OCI-LY1 (cell line): ENCODE measurements at regions not wholly inside any gene's neighbourhood (a gene's known extent, or its start where the extent isn't known, plus 50 kb on each side); places are given as distances from the start of the nearest gene placed in this dataset.

ENCODE experiments used
- H2AFZ ChIP-seq: fragments of 200-600 bp; sonication (generic), shearing (Covaris generic); 2 replicates; pipeline ENCODE4 v1.6.0; 2014; ENCODE audit warnings: antibody characterized with exemption, mild to moderate bottlenecking, low read length
- H3F3A ChIP-seq: fragments of 200-600 bp; sonication (generic), shearing (Covaris generic); 2 replicates; pipeline ENCODE4 v1.6.0; 2014; ENCODE audit warnings: mild to moderate bottlenecking, antibody characterized with exemption, low read length, moderate library complexity; ENCODE audit not compliant: insufficient read depth
- H3K27ac ChIP-seq: fragments of 200-600 bp; sonication (generic); 2 replicates; pipeline ENCODE4 v1.5.1; 2014; ENCODE audit warnings: low read length, mixed run types, mild to moderate bottlenecking, low read depth; ENCODE audit not compliant: poor library complexity, severe bottlenecking
- H3K27me3 ChIP-seq: fragments of 200-600 bp; sonication (generic); 2 replicates; pipeline ENCODE4 v1.6.0; 2014; ENCODE audit warnings: antibody characterized with exemption, mild to moderate bottlenecking, low read length, moderate library complexity; ENCODE audit not compliant: insufficient read depth
- H3K36me3 ChIP-seq: fragments of 200-600 bp; sonication (generic); 2 replicates; pipeline ENCODE4 v1.6.1; 2014; ENCODE audit warnings: mild to moderate bottlenecking, antibody characterized with exemption, low read length, moderate library complexity, mixed read lengths; ENCODE audit not compliant: insufficient read depth
- H3K4me1 ChIP-seq: fragments of 200-600 bp; sonication (generic); 2 replicates; pipeline ENCODE4 v1.5.1; 2014; ENCODE audit warnings: mild to moderate bottlenecking, low read length, moderate library complexity; ENCODE audit not compliant: insufficient read depth, severe bottlenecking
- H3K4me2 ChIP-seq: fragments of 200-600 bp; sonication (generic), shearing (Covaris generic); 2 replicates; pipeline ENCODE4 v1.6.1; 2014; ENCODE audit warnings: low read length
- H3K4me3 ChIP-seq: fragments of 200-600 bp; sonication (generic); 2 replicates; pipeline ENCODE4 v1.5.1; 2014; ENCODE audit warnings: low read length, low read depth, mild to moderate bottlenecking, mixed read lengths; ENCODE audit not compliant: poor library complexity, severe bottlenecking
- H3K79me2 ChIP-seq: fragments of 200-600 bp; shearing (Covaris generic); 2 replicates; pipeline ENCODE4 v1.6.1; 2016; ENCODE audit warnings: mixed run types, low read length, mixed read lengths; ENCODE audit not compliant: insufficient read depth
- H3K9ac ChIP-seq: fragments of 200-600 bp; sonication (generic), shearing (Covaris generic); 2 replicates; pipeline ENCODE4 v1.6.1; 2014; ENCODE audit warnings: mild to moderate bottlenecking, low read length, mixed read lengths
- H3K9me2 ChIP-seq: fragments of 200-600 bp; sonication (generic), shearing (Covaris generic); 2 replicates; pipeline ENCODE4 v1.6.1; 2014; ENCODE audit warnings: low read depth, mild to moderate bottlenecking, low read length, mixed read lengths
- H3K9me3 ChIP-seq: fragments of 200-600 bp; shearing (Covaris generic); 2 replicates; pipeline ENCODE4 v1.6.1; 2014; ENCODE audit warnings: low read length, mixed read lengths
- H4K20me1 ChIP-seq: fragments of 200-600 bp; sonication (generic), shearing (Covaris generic); 2 replicates; pipeline ENCODE4 v1.6.0; 2016; ENCODE audit warnings: mild to moderate bottlenecking, low read length; ENCODE audit not compliant: insufficient read depth
- CTCF ChIP-seq: fragments of 200-600 bp; sonication (generic), shearing (Covaris generic); IDR thresholded peaks from 2 replicates; pipeline ENCODE4 v1.5.1; 2017; ENCODE audit warnings: mild to moderate bottlenecking, antibody characterized with exemption, low read length, moderate library complexity, mixed read lengths
- EZH2 ChIP-seq: fragments of 200-600 bp; sonication (generic), shearing (Covaris generic); IDR thresholded peaks from 2 replicates; pipeline ENCODE4 v1.8.0; 2017; ENCODE audit warnings: borderline replicate concordance, mixed run types, mild to moderate bottlenecking, antibody characterized with exemption, low read length, moderate library complexity, mixed read lengths

- Histone ChIP-seq H3K79me2 (no peaks in the 10 kb centered on the region), H4K20me1 (no peaks in the 10 kb centered on the region), H2AFZ (no peak overlapping the region), H3K9me2 (no peaks in the 10 kb centered on the region), H3K4me1 (no peaks in the 10 kb centered on the region), H3K9ac (no peak overlapping the region), H3K9me3 (no peaks in the 10 kb centered on the region), H3K4me2 (no peak overlapping the region), H3K27me3 (no peaks in the 10 kb centered on the region), H3F3A (no peaks in the 10 kb centered on the region), H3K4me3 (no peak overlapping the region), H3K36me3 (no peaks in the 10 kb centered on the region), H3K27ac (no peak overlapping the region)
- TF ChIP-seq CTCF, result no peak
- TF ChIP-seq EZH2, result no peak
Measured at GRCh38 chr18:64650068-64650467, 501.2 kb upstream of the LINC00305 start.

GRCh38 chr18:64645753-64646152 lies 496.9 kb upstream of the LINC00305 start:
- H3K9me3 ChIP-seq, result no peaks in the 10 kb centered on the region
- H3K27me3 ChIP-seq, result no peaks in the 10 kb centered on the region
- no peaks in the 10 kb centered on the region for H3F3A ChIP-seq
- no peaks in the 10 kb centered on the region for H4K20me1 ChIP-seq
- H3K9me2 ChIP-seq, result no peaks in the 10 kb centered on the region
- H3K4me3 ChIP-seq, result no peak overlapping the region
- no peak overlapping the region for H3K4me2 ChIP-seq
- no peak overlapping the region for H2AFZ ChIP-seq
- TF ChIP-seq EZH2 (no peak), CTCF (no peak)
- H3K27ac ChIP-seq, result no peak overlapping the region
- no peak overlapping the region for H3K9ac ChIP-seq
- no peaks in the 10 kb centered on the region for H3K4me1 ChIP-seq
- H3K36me3 ChIP-seq, result no peaks in the 10 kb centered on the region
- no peaks in the 10 kb centered on the region for H3K79me2 ChIP-seq

- Histone ChIP-seq H3K4me3 (no peak overlapping the region), H3K27ac (no peak overlapping the region), H3K79me2 (no peaks in the 10 kb centered on the region), H3K9me3 (no peaks in the 10 kb centered on the region), H3K9me2 (no peaks in the 10 kb centered on the region), H3K27me3 (no peaks in the 10 kb centered on the region), H3K36me3 (no peaks in the 10 kb centered on the region), H2AFZ (no peak overlapping the region), H3F3A (no peaks in the 10 kb centered on the region), H3K4me2 (no peak overlapping the region), H4K20me1 (no peaks in the 10 kb centered on the region), H3K9ac (no peak overlapping the region), H3K4me1 (no peaks in the 10 kb centered on the region)
- TF ChIP-seq CTCF, result no peak
- TF ChIP-seq EZH2, result no peak
Measured at GRCh38 chr18:64639536-64639935, 490.6 kb upstream of the LINC00305 start.
